ENCODE measurements at regions not wholly inside any gene's neighbourhood (a gene's known extent, or its start where the extent isn't known, plus 50 kb on each side); places are given as distances from the start of the nearest gene placed in this dataset.

DNA sequence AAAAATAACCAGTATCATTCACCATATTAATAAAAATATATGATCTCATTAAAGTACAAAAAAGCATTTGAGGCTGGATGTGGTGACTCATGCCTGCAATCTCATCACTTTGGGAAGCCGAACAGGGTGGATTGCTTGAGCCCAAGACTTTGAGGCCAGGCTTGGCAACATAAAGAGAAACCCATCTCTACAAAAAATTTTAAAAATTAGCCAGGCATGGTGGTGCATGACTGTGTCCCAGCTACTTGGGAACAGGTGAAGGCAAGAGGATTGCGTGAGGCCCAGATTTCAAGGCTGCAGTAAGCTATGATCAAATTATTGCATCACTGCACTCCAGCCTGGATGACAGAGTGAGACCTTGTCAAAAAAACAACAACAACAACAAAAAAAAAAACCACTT lies 75.9 kb downstream of the RAD51AP2 start:
- Histone ChIP-seq H3K79me1 (ENCODE audit: insufficient read depth, low read depth, low read length, poor library complexity, severe bottlenecking) (no peaks in the 10 kb centered on the region), H2BK12ac (ENCODE audit: insufficient read length, low read depth, low read length) (no peak overlapping the region), H4K5ac (ENCODE audit: insufficient read length, low read depth, low read length) (no peak overlapping the region), H3K27ac (ENCODE audit: insufficient read length, low read depth, low read length) (no peak overlapping the region), H2BK15ac (ENCODE audit: low read depth, low read length) (no peak overlapping the region), H3K18ac (ENCODE audit: insufficient read length, low read depth, low read length) (no peak overlapping the region), H3K14ac (ENCODE audit: insufficient read depth, low read length) (no peak overlapping the region), H3K9me3 (ENCODE audit: control insufficient read depth, low read depth, low read length) (no peaks in the 10 kb centered on the region), H3K23me2 (ENCODE audit: insufficient read length, low read depth, low read length, poor library complexity, severe bottlenecking) (no peaks in the 10 kb centered on the region), H2AK5ac (ENCODE audit: insufficient read length, low read length) (no peak overlapping the region), H2BK120ac (ENCODE audit: low read depth, low read length, poor library complexity, severe bottlenecking) (no peak overlapping the region), H3K4me1 (ENCODE audit: insufficient read depth, low read length) (no peaks in the 10 kb centered on the region; the same call in 1 of the 2 replicates), H4K20me1 (ENCODE audit: control insufficient read depth, insufficient read depth, insufficient read length) (no peaks in the 10 kb centered on the region), H3K4ac (ENCODE audit: low read depth, low read length) (no peak overlapping the region), H2BK5ac (ENCODE audit: insufficient read length, low read length) (no peak overlapping the region), H3K9ac (ENCODE audit: extremely low read depth, insufficient read length, low read length) (no peak overlapping the region), H3K4me2 (ENCODE audit: insufficient read depth, insufficient read length, low read length) (no peak overlapping the region), H2AFZ (ENCODE audit: low read length) (no peak overlapping the region), H4K8ac (replicated peaks; ENCODE audit: insufficient read length, low read depth, low read length) (no peak overlapping the region), H3K79me2 (ENCODE audit: insufficient read depth, low read length) (no peaks in the 10 kb centered on the region), H3T11ph (ENCODE audit: low read length) (no peak overlapping the region), H3K27me3 (ENCODE audit: insufficient read depth, low read length) (no peaks in the 10 kb centered on the region), H2BK20ac (ENCODE audit: low read depth, low read length, poor library complexity, severe bottlenecking) (no peak overlapping the region), H3K56ac (ENCODE audit: insufficient read length, low read depth, low read length) (no peak overlapping the region), H4K91ac (ENCODE audit: insufficient read length, low read depth, low read length) (no peak overlapping the region), H3K23ac (ENCODE audit: insufficient read length, low read depth, low read length) (no peak overlapping the region)
- peaks cover 27 to 28% of the 10 kb centered on the region in 2 experiments for H3K4me1 Mint-ChIP-seq
- H3K9me3 Mint-ChIP-seq: no peaks in the 10 kb centered on the region; a peak in 2 of 5 replicates
- no peak for DNase-seq
- H3K27ac Mint-ChIP-seq: no peak overlapping the region
- H3K4me3 Mint-ChIP-seq: no peak overlapping the region
- TF ChIP-seq, protein P1, sequence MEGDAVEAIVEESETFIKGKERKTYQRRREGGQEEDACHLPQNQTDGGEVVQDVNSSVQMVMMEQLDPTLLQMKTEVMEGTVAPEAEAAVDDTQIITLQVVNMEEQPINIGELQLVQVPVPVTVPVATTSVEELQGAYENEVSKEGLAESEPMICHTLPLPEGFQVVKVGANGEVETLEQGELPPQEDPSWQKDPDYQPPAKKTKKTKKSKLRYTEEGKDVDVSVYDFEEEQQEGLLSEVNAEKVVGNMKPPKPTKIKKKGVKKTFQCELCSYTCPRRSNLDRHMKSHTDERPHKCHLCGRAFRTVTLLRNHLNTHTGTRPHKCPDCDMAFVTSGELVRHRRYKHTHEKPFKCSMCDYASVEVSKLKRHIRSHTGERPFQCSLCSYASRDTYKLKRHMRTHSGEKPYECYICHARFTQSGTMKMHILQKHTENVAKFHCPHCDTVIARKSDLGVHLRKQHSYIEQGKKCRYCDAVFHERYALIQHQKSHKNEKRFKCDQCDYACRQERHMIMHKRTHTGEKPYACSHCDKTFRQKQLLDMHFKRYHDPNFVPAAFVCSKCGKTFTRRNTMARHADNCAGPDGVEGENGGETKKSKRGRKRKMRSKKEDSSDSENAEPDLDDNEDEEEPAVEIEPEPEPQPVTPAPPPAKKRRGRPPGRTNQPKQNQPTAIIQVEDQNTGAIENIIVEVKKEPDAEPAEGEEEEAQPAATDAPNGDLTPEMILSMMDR (conservative IDR thresholded peaks at IDR 0.05): no peak
- no CpG with 5 or more reads among the region's 2 CpGs for WGBS (ENCODE audit: extremely low coverage, insufficient read length, low lambda C conversion rate)
- H3K36me3 Mint-ChIP-seq (ENCODE audit: insufficient read depth in 1 of 3, low read depth in 3 of 3): peaks cover 0 to 7% (median 3%) of the 10 kb centered on the region in 3 experiments; a peak in 2 of 7 replicates
- no peaks in the 10 kb centered on the region for H3K27me3 Mint-ChIP-seq (ENCODE audit: low read depth)

All from H9 (cell line).